ENCODE measurements at regions not wholly inside any gene's neighbourhood (a gene's known extent, or its start where the extent isn't known, plus 50 kb on each side); places are given as distances from the start of the nearest gene placed in this dataset.

DNA sequence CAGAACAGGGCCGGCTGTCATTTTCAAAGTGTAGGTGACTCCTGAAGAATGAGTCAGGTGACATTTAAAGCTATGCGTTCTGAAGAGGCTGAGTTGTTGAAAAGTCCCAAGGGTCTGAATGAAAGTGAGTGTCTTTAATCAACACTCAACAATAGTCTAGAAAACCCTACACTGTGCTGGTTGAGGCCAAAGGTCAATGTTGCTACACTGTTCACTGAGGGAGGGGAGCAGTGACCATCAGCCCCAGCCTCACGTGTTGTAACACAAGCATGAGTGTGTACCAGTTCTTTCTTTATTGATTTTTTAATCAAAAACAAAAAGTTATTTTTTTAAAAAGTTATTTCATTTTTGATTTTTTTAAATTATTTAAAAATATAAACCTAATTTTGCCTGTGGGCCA, 418.8 kb upstream of the LRFN5 start:
- Mint-ChIP-seq H3K4me3 (no peak overlapping the region), H3K27me3 (ENCODE audit: low read depth) (no peaks in the 10 kb centered on the region), H3K9me3 (peaks cover 12% of the 10 kb centered on the region), H3K4me1 (no peaks in the 10 kb centered on the region), H3K27ac (ENCODE audit: unreplicated experiment) (no peak overlapping the region), H3K36me3 (ENCODE audit: low read depth) (peaks cover 23% of the 10 kb centered on the region)
- DNase-seq (ENCODE audit: low read depth, low spot score), result no peak
- no peak for TF ChIP-seq CTCF (conservative IDR thresholded peaks at IDR 0.05)

- peaks cover 16% of the 10 kb centered on the region for H3K9me3 Mint-ChIP-seq
- H3K4me3 Mint-ChIP-seq, result no peak overlapping the region
- DNase-seq (ENCODE audit: low read depth, low spot score), result no peak
- TF ChIP-seq CTCF (conservative IDR thresholded peaks at IDR 0.05), result no peak
- H3K36me3 Mint-ChIP-seq (ENCODE audit: low read depth), result peaks cover 6% of the 10 kb centered on the region
- H3K27me3 Mint-ChIP-seq (ENCODE audit: low read depth), result no peaks in the 10 kb centered on the region
- H3K27ac Mint-ChIP-seq (ENCODE audit: unreplicated experiment), result no peak overlapping the region
- no peaks in the 10 kb centered on the region for H3K4me1 Mint-ChIP-seq
Observed at GRCh38 chr14:41171045-41171444, 435.6 kb upstream of the LRFN5 start.

GRCh38 chr14:41167040-41167439, 439.6 kb upstream of the LRFN5 start:
- TF ChIP-seq CTCF (conservative IDR thresholded peaks at IDR 0.05), result no peak
- no peak overlapping the region for H3K4me3 Mint-ChIP-seq
- H3K9me3 Mint-ChIP-seq, result peaks cover 5% of the 10 kb centered on the region
- H3K27ac Mint-ChIP-seq (ENCODE audit: unreplicated experiment), result no peak overlapping the region
- peaks cover 6% of the 10 kb centered on the region for H3K36me3 Mint-ChIP-seq (ENCODE audit: low read depth)
- H3K27me3 Mint-ChIP-seq (ENCODE audit: low read depth), result no peaks in the 10 kb centered on the region
- no peak for DNase-seq (ENCODE audit: low read depth, low spot score)
- no peaks in the 10 kb centered on the region for H3K4me1 Mint-ChIP-seq

DNA sequence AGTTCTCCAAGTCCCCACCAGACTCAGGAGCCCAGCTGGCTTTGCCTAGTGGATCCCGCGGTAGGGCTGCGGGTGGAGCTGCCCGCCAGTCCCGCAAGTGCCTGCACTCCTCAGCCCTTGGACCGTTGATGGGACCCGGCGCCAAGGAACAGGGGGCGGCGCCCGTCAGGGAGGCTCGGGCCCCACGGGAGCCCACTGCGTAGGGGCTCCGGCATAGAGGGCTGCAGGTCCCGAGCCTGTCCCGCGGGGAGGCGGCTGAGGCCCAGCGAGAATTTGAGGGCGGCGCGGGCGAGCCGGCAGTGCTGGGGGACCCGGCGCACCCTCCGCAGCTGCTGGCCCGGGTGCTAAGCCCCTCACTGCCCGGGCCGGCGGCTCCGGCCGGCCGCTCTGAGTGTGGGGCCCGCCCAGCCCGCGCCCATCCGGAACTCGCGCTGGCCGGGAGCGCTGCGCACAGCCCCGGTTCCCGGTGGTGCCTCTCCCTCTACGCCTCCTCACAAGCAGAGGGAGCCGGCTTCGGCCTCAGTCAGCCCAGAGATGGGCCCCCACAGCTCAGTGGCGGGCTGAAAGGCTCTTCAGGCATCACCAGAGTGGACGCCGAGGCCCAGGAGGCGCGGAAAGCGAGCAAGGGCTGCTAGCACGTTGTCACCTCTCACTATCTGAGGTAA, 452.4 kb upstream of the LRFN5 start:
- Mint-ChIP-seq H3K27me3 (ENCODE audit: low read depth) (no peaks in the 10 kb centered on the region), H3K4me3 (no peak overlapping the region), H3K27ac (ENCODE audit: unreplicated experiment) (no peak overlapping the region), H3K4me1 (no peaks in the 10 kb centered on the region), H3K36me3 (ENCODE audit: low read depth) (no peaks in the 10 kb centered on the region), H3K9me3 (no peaks in the 10 kb centered on the region)
- TF ChIP-seq CTCF (conservative IDR thresholded peaks at IDR 0.05), result no peak
- DNase-seq (ENCODE audit: low read depth, low spot score), result no peak

GRCh38 chr14:41146391-41146790, 460.3 kb upstream of the LRFN5 start:
- Mint-ChIP-seq H3K9me3 (peaks cover 2% of the 10 kb centered on the region), H3K27ac (ENCODE audit: unreplicated experiment) (no peak overlapping the region), H3K27me3 (ENCODE audit: low read depth) (no peaks in the 10 kb centered on the region), H3K4me1 (no peaks in the 10 kb centered on the region), H3K4me3 (no peak overlapping the region), H3K36me3 (ENCODE audit: low read depth) (peaks cover 2% of the 10 kb centered on the region)
- no peak for DNase-seq (ENCODE audit: low read depth, low spot score)
- TF ChIP-seq CTCF (conservative IDR thresholded peaks at IDR 0.05), result no peak

All from neural crest cell (in vitro differentiated cells).